HG02759 (cell line): ENCODE measurements at regions not wholly inside any gene's neighbourhood (a gene's known extent, or its start where the extent isn't known, plus 50 kb on each side); places are given as distances from the start of the nearest gene placed in this dataset.
"Not testable (repeated sequence)": the region's sequence is repeated elsewhere in the genome, so short reads cannot be mapped to it uniquely, and the experiment has no call there.

Source experiments
- ATAC-seq: cut with Tn5 transposase; IDR thresholded peaks from one replicate; pipeline ENCODE4 v1.9.1; 2021; ENCODE audit warnings: mild to moderate bottlenecking, moderate library complexity; ENCODE audit not compliant: unreplicated experiment

- no peak for ATAC-seq
Measured at GRCh38 chr5:156015137-156015536, 311.8 kb upstream of the SGCD start.

- no peak for ATAC-seq
Measured at GRCh38 chr5:156019130-156019529, 307.8 kb upstream of the SGCD start.

DNA sequence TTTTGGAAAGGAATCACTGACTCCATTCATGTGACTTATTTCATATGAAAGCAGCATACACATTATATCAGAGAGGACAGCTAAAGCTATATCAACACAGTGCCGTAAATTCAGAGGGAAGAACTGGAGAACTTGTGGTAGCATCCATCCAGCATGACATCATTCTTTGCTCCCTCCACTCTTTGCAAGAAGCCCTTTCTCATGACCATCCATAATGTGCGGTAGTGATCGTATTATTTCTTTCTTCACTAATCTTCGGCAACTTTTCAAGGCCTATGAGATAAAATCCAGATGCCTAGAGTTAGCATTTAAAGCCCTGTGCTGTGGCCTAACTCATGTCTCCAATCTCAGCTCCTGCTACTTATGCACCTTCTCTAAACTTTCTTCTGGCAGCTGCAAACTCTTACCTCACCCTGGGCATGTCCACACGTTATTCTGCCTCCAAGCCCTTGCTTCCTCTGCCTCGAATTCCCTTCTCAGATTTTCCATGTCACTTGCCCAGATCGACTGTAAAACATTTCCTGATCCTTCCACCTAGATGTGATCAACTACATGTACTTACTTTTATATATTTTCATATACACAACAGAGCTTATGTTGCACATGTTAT lies 307.3 kb upstream of the SGCD start:
- no peak for ATAC-seq

DNA sequence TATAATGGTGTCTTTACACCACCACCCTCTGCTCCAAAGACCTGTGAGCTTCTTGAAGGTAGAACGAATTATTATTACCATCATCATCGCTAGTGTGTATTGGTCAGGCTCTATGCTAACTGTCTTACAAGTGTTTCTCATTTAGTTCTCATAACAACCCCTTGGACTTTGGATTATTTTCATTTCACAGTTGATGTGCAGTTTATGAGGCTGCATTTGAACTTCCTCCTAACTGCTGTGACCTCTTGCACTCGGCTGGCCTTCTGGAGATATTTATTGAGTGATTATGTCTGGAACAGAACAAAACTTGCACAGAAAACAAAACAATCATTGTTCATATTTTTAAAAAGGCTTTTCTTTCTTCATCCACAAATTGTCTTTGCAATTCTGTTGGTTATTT lies 306.3 kb upstream of the SGCD start:
- ATAC-seq, result no peak

GRCh38 chr5:156021866-156022265 lies 305.1 kb upstream of the SGCD start:
- ATAC-seq, result no peak

GRCh38 chr5:156025656-156026055 lies 301.3 kb upstream of the SGCD start:
- no peak for ATAC-seq

GRCh38 chr5:156031181-156031580 lies 295.8 kb upstream of the SGCD start:
- ATAC-seq, result no peak

DNA sequence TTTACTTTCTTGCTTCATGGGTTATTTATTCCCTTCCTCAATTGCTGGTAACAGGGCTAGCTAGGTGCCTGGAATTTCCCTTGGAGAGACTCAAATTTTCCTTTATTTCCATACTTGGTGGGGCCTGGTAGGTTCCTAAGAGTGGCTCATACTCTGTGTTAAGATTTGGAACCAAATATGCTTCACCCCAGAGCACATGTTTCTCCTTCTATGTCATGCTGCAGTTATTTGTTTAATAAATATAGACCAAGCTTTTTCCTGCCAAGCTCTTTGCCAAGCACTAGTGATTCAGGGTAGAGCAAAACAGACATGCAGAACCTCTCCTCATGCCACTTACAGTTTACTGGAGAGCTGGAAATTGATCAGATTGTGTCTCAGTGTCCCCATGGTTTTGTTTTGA lies 290.3 kb upstream of the SGCD start:
- no peak for ATAC-seq

DNA sequence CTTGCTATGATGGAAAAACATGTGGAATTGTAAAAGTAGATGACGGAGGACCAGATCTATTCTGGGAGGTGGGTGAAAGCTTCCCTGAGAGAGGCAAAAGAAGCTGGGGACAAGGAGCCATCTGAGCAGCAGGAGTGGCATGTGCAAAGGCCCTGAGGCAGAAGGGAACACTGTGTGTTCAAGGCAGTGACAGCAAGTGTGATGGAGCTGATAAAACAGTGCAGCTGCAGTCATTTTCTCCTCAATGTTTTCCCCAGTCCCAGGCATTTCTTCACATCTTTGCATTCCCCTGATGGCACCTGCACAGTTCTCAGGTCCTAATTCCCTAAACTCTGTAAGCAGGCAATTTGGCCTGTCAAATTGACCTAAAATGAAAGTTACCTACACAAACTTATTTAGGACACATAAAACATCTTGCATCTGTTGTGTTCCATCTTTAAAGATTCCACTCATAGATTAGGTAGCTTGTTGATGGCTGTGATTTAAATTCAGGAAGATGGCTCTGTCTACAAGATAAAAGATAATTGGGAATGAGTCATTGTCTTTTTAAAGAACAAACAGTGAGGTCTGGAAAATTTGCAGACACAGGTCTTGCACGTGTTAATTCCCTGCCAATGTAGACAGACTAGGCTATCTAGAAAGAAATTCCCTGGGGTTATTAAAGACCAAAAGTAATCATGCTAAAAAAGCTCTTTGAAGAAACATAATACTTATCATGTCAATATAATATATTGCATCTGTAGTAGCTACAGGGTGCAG lies 289.6 kb upstream of the SGCD start:
- no peak for ATAC-seq

DNA sequence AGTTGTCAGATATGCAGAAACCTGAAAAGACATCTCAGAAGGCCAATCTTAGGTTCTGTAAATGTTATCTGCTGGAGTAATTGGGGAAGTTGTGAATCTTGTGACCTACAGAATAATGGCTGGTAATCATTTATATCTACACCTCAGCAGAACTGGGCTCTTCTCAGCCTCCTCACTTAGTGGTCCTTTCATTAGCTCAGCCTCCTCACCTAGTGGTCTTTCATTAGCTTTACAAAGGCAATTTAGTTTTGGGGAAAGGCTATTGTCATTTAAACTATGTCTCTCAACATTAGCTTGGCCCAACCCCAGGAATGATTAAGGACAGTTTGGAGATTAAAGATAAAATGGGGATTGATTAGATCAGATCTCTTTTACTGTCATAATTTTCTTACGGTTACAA lies 284.2 kb upstream of the SGCD start:
- ATAC-seq, result no peak

DNA sequence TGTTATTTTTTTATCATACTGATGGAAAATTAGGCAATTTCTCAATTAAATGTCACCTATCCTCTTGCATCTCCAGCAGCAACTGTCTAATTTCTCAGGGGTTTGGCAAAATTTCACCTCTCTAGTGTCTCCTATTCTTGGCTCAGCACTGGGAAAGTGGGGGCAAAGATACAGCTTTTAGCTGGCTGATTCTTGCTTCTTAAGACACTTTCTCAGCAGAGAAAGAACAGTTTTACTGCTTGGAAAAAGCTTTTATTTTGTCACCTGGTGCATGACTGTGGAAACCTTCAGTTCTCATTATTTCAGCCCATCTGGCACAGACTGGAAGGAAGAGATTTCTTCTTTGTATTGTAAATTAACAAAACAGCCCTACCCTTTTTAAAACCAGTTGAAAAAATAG lies 283.6 kb upstream of the SGCD start:
- ATAC-seq, result no peak

DNA sequence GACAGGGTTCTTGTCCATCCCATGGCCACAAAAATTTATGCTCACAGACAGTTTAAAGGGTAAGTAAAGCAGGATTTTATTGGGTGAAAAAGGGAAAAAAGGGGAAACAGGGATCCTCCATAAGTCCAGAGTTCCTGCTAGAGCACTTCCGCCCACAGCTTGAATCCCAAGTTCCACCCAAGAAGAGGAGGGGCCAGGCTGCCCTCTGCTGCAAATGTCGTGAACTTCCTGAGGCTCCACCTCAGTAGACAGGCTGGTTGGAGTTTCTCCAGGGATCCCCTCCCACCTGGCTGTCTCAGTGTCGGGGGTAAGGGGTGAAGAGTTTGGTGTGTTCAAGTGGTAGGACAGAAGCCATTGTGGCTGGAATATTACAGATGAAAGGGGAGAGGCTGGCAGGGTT lies 275.0 kb upstream of the SGCD start:
- ATAC-seq, result no peak

- no peak for ATAC-seq
Measured at GRCh38 chr5:156052656-156053055, 274.3 kb upstream of the SGCD start.

- ATAC-seq, result no peak
Measured at GRCh38 chr5:156053056-156053455, 273.9 kb upstream of the SGCD start.

DNA sequence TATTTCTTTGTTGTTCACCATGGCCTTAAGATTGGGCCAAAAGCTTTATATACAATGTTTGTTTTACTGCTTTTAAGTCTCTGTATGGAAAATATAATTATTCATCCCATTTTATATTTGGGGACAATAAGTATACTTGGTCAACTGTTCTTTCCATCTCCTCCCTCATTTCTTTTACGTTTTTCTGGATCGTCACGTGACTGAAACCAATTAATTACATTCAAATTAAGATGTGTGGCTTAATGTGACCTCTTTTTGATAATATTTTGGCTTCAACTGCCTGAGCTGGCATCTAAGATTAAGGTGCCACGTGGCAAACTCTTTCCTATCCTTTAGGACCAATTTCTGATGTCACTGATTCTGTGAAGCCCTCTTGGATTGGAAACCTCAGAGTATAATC lies 250.1 kb upstream of the SGCD start:
- no peak for ATAC-seq

- no peak for ATAC-seq
Measured at GRCh38 chr5:156087577-156088110, 239.3 kb upstream of the SGCD start.

DNA sequence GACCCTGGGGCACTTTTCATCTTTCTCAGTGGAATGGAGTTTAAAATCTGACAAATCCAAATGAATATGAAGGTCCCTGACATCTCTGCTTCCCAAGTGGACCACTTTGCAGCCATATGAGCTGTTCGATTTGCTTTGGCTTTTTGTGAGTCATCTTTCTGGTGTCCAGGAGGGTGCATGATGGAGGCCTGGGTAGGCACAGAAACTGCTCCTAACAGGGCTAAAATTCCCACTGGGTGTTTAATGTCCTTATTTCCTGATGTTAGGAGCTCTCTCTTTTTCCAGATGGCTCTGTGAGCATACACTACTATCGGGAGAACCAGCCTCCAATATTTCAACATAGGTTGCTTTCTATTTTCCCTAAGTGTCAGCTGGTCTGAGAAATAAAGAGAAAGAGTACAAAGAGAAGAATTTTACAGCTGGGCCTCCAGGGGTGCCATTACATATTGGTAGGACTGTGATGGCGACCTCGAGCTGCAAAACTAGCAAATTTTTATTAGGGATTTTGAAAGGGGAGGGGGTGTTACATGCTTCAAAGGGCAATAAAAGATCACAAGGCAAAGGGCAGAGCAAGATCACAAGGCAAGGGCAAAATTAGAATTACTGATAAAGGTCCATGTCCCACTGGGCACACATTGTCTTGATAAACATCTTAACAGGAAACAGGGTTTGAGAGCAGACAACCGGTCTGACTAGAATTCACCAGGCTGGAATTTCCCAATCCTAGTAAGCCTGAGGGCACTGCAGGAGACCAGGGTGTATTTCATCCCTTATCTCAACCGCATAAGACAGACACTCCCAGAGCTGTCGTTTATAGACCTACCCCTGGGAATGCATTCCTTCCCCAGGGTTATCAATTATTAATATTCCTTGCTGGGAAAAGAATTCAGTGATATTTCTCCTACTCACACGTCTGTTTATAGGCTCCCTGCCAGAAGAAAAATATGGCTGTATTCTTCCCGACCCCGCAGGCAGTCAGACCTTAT lies 236.7 kb upstream of the SGCD start:
- ATAC-seq, result not testable (repeated sequence)

GRCh38 chr5:156093024-156093423 lies 233.9 kb upstream of the SGCD start:
- no peak for ATAC-seq

DNA sequence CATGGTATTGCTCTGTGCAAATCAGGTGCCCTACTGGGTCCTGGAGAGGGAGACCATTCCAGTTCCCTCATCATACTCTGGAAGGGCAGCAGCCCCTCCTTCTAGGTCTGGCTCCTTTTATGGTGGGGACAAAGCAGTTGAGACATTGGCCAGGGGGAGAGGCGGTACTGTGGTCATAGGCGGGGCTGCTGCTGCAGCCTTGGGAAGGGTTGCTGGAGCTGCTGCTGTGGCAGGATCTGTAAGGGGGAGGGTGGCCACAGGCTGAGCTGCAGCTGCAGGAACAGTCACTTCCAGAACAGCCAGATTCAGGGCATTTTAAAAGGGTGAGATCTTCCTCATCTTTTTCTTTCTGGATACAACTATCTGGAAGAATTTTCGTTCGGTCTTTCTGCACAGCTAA lies 233.0 kb upstream of the SGCD start:
- no peak for ATAC-seq

DNA sequence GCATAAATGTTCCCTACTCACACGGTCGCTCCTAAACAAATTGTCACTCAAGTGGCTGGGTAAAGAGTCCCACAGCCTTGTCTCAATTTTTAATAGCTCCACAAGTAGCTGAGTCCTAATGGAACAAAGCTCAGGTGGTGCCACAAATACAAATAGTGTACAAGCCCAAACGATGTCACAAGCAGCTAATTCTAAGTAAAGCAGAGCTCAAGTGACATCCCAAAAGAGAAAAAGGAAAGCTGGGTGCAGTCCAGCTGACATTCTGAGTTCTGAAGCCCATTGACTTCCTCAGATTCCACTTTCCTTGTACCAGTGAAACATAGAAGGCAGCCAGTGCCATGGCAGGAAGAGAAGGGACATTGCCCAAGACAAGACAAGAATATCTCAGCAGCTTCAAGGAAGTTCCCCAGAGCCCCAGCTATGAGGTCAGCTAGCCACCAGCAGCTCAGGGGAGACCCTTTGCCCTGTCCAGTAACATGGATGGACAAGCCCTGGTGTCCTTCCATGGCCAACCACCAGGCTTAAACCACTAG lies 231.2 kb upstream of the SGCD start:
- no peak for ATAC-seq

DNA sequence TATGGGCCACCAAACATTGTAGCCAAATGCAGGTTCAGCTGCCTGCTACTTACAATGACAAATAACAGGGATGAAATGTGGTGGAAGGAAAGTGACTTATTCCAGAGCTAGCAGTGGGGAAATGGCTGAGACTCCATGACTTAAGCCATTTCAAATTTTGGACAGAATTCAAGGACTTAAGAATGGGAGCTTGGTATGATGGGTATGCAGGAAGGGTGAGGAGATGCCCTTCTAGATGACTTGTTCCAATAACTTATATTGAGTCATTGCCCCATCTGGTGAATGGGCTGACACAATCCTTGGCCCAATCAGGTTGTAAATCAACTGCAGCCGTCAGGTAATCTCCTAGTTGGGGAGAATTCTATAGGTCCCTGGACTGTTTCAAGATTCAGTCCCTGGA lies 230.7 kb upstream of the SGCD start:
- no peak for ATAC-seq
